LNCaP clone FGC (cell line): ENCODE measurements at regions not wholly inside any gene's neighbourhood (a gene's known extent, or its start where the extent isn't known, plus 50 kb on each side); places are given as distances from the start of the nearest gene placed in this dataset.

Source experiments
- DNase-seq: peaks from one replicate; pipeline ENCODE4 v3.0.0-alpha.2; 2011; ENCODE audit warnings: low read depth
- H3K4me3 ChIP-seq: 2 replicates; pipeline ENCODE4 v1.5.1; 2011; ENCODE audit warnings: mild to moderate bottlenecking, low read depth, low read length, control low read depth
- CTCF ChIP-seq: IDR thresholded peaks from 2 replicates; pipeline ENCODE4 v1.5.1; 2012; ENCODE audit warnings: mild to moderate bottlenecking; ENCODE audit not compliant: control insufficient read depth, insufficient read depth; ENCODE audit errors: extremely low read depth

DNA sequence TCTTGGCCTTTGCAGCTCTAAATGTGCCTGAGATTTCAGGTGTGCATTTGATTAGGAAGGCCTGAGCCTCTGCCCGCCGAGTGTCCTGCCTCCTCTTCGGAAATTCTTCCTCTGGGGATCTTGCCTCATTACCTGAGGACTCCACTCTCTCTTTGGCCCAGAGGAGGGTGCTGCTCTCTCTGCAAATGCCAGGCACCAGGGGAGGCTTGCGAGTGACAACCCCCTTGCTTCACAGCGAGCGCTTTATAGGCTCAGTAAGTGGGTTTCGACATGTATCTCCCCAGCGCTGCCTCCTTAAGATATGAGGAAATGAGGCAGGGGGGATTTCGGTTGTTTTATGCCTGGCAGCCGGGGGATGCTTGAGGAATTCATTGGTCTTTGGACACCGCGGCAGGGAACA lies 423.9 kb downstream of the GLRX3 start:
- TF ChIP-seq CTCF, result no peak
- DNase-seq, result no peak
- no peak overlapping the region for H3K4me3 ChIP-seq

DNA sequence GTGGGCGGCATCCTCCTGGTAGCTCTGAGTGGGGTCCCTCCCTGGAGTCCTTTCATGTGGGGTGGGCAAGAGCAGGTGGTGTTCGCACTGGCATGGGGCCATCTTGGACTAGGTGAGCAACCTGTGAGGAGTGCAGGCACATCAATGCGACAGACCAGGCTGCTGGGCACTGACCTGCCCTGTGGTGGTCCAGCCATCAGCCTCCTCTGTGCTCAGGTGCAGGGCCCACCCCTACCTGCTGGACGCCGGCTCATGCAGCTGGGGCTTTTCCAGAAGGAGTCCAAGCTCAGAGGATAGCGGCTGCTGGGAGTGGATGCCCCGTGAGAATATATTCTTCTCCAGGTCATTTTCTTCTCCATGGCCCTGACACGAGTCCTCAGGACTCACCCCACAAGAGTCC lies 424.4 kb downstream of the GLRX3 start:
- no peak overlapping the region for H3K4me3 ChIP-seq
- no peak for DNase-seq
- no peak for TF ChIP-seq CTCF

DNA sequence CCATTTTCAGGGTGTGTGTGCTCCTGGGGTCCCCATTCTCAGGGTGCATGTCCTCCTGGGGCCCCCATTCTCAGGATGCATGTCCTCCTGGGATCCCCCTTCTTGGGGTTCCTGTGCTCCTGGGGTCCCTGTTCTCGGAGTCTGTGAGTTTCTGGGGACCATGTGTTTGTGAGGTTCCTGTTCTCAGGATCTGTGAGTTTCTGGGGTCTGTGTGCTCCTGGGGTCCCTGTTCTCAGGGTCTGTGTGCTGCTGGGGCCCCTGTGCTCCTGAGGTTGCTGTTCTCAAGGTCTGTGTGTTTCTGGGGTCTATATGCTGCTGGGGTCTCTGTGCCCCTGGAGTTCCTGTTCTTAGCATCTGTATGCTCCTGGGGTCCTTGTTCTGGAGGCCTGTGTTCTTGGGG lies 425.5 kb downstream of the GLRX3 start:
- no peak for DNase-seq
- H3K4me3 ChIP-seq, result no peak overlapping the region
- no peak for TF ChIP-seq CTCF

- DNase-seq, result no peak
- H3K4me3 ChIP-seq, result no peak overlapping the region
- no peak for TF ChIP-seq CTCF
Observed at GRCh38 chr10:130567011-130567410, 430.8 kb downstream of the GLRX3 start.

- no peak for DNase-seq
- H3K4me3 ChIP-seq, result no peak overlapping the region
- TF ChIP-seq CTCF, result no peak
Observed at GRCh38 chr10:130567436-130567835, 431.2 kb downstream of the GLRX3 start.

- DNase-seq, result no peak
- TF ChIP-seq CTCF, result no peak
- no peak overlapping the region for H3K4me3 ChIP-seq
Observed at GRCh38 chr10:130568246-130568645, 432.1 kb downstream of the GLRX3 start.

- TF ChIP-seq CTCF, result no peak
- no peak for DNase-seq
Observed at GRCh38 chr10:130570074-130570473, 433.9 kb downstream of the GLRX3 start.

More at GRCh38 chr10:130570074-130570473, 433.9 kb downstream of the GLRX3 start:
- no peak overlapping the region for H3K4me3 ChIP-seq
